ENCODE measurements at regions not wholly inside any gene's neighbourhood (a gene's known extent, or its start where the extent isn't known, plus 50 kb on each side); places are given as distances from the start of the nearest gene placed in this dataset.
"Not testable (repeated sequence)": the region's sequence is repeated elsewhere in the genome, so short reads cannot be mapped to it uniquely, and the experiment has no call there.

GRCh38 chr13:58324161-58324560, 692.6 kb downstream of the PCDH17 start:
- DNase-seq (ENCODE audit: low read depth in 1 of 2, low spot score in 1 of 2): no peak

- DNase-seq (ENCODE audit: low read depth in 1 of 2, low spot score in 1 of 2): no peak
These were observed 698.2 kb downstream of the PCDH17 start for GRCh38 chr13:58329746-58330145.

- DNase-seq (ENCODE audit: low read depth in 1 of 2, low spot score in 1 of 2): no peak
These were observed 709.4 kb downstream of the PCDH17 start for GRCh38 chr13:58340895-58341294.

- DNase-seq (ENCODE audit: low read depth in 1 of 2, low spot score in 1 of 2): no peak
These were observed 709.8 kb downstream of the PCDH17 start for GRCh38 chr13:58341318-58341717.

GRCh38 chr13:58343076-58343475, 711.5 kb downstream of the PCDH17 start:
- DNase-seq (ENCODE audit: low read depth in 1 of 2, low spot score in 1 of 2): no peak

GRCh38 chr13:58352100-58352499, 720.6 kb downstream of the PCDH17 start:
- not testable (repeated sequence) for DNase-seq (ENCODE audit: low read depth in 1 of 2, low spot score in 1 of 2)

- DNase-seq (ENCODE audit: low read depth in 1 of 2, low spot score in 1 of 2): no peak
These were observed 738.4 kb downstream of the PCDH17 start for GRCh38 chr13:58369936-58370335.

- DNase-seq (ENCODE audit: low read depth in 1 of 2, low spot score in 1 of 2): no peak
These were observed 744.8 kb downstream of the PCDH17 start for GRCh38 chr13:58376349-58376748.

- no peak for DNase-seq (ENCODE audit: low read depth in 1 of 2, low spot score in 1 of 2)
These were observed 745.2 kb downstream of the PCDH17 start for GRCh38 chr13:58376775-58377174.

GRCh38 chr13:58379221-58379620, 747.7 kb downstream of the PCDH17 start:
- no peak for DNase-seq (ENCODE audit: low read depth in 1 of 2, low spot score in 1 of 2)

- DNase-seq (ENCODE audit: low read depth in 1 of 2, low spot score in 1 of 2): not testable (repeated sequence)
These were observed 753.8 kb downstream of the PCDH17 start for GRCh38 chr13:58385336-58385735.

- DNase-seq (ENCODE audit: low read depth in 1 of 2, low spot score in 1 of 2): no peak
These were observed 766.2 kb downstream of the PCDH17 start for GRCh38 chr13:58397596-58398387.

- no peak for DNase-seq (ENCODE audit: low read depth in 1 of 2, low spot score in 1 of 2)
These were observed 767.7 kb downstream of the PCDH17 start for GRCh38 chr13:58399263-58399662.

GRCh38 chr13:58406545-58406944, 775.0 kb downstream of the PCDH17 start:
- DNase-seq (ENCODE audit: low read depth in 1 of 2, low spot score in 1 of 2): no peak

GRCh38 chr13:58429917-58430316, 798.4 kb downstream of the PCDH17 start:
- no peak for DNase-seq (ENCODE audit: low read depth in 1 of 2, low spot score in 1 of 2)

GRCh38 chr13:58434943-58435342, 803.4 kb downstream of the PCDH17 start:
- DNase-seq (ENCODE audit: low read depth in 1 of 2, low spot score in 1 of 2): no peak

GRCh38 chr13:58437427-58437826, 805.9 kb downstream of the PCDH17 start:
- no peak for DNase-seq (ENCODE audit: low read depth in 1 of 2, low spot score in 1 of 2)

GRCh38 chr13:58446979-58447378, 815.4 kb downstream of the PCDH17 start:
- DNase-seq (ENCODE audit: low read depth in 1 of 2, low spot score in 1 of 2): no peak

GRCh38 chr13:58452123-58452623, 820.6 kb downstream of the PCDH17 start:
- no peak for DNase-seq (ENCODE audit: low read depth in 1 of 2, low spot score in 1 of 2)

GRCh38 chr13:58455094-58455493, 823.5 kb downstream of the PCDH17 start:
- DNase-seq (ENCODE audit: low read depth in 1 of 2, low spot score in 1 of 2): no peak

GRCh38 chr13:58461217-58461616, 829.7 kb downstream of the PCDH17 start:
- DNase-seq (ENCODE audit: low read depth in 1 of 2, low spot score in 1 of 2): no peak

- no peak for DNase-seq (ENCODE audit: low read depth in 1 of 2, low spot score in 1 of 2)
These were observed 832.3 kb downstream of the PCDH17 start for GRCh38 chr13:58463841-58464240.

- DNase-seq (ENCODE audit: low read depth in 1 of 2, low spot score in 1 of 2): no peak
These were observed 835.6 kb downstream of the PCDH17 start for GRCh38 chr13:58467176-58467575.
